ENCODE measurements at regions not wholly inside any gene's neighbourhood (a gene's known extent, or its start where the extent isn't known, plus 50 kb on each side); places are given as distances from the start of the nearest gene placed in this dataset.

GRCh38 chr2:19426941-19427340, 68.5 kb upstream of the OSR1 start:
- H3K36me3 Mint-ChIP-seq (ENCODE audit: insufficient read depth in 1 of 3, low read depth in 3 of 3), result no peaks in the 10 kb centered on the region
- WGBS (ENCODE audit: extremely low coverage, insufficient read length, low lambda C conversion rate), result no CpG with 5 or more reads among the region's 6 CpGs
- Histone ChIP-seq H3K56ac (ENCODE audit: insufficient read length, low read depth, low read length) (no peak overlapping the region), H3K14ac (ENCODE audit: insufficient read depth, low read length) (no peak overlapping the region), H2BK5ac (ENCODE audit: insufficient read length, low read length) (no peak overlapping the region), H4K5ac (ENCODE audit: insufficient read length, low read depth, low read length) (no peak overlapping the region), H3K79me1 (ENCODE audit: insufficient read depth, low read depth, low read length, poor library complexity, severe bottlenecking) (no peaks in the 10 kb centered on the region), H3K27me3 (ENCODE audit: insufficient read depth, low read length) (no peaks in the 10 kb centered on the region), H3K4ac (ENCODE audit: low read depth, low read length) (no peak overlapping the region), H3K23ac (ENCODE audit: insufficient read length, low read depth, low read length) (no peak overlapping the region), H3K23me2 (ENCODE audit: insufficient read length, low read depth, low read length, poor library complexity, severe bottlenecking) (no peaks in the 10 kb centered on the region), H3K9me3 (ENCODE audit: control insufficient read depth, low read depth, low read length) (no peaks in the 10 kb centered on the region), H3K4me2 (ENCODE audit: insufficient read depth, insufficient read length, low read length) (no peak overlapping the region), H2BK12ac (ENCODE audit: insufficient read length, low read depth, low read length) (no peak overlapping the region), H3K4me1 (ENCODE audit: insufficient read depth, low read length) (peaks cover 5% of the 10 kb centered on the region; the same call in 1 of the 2 replicates), H4K91ac (ENCODE audit: insufficient read length, low read depth, low read length) (no peak overlapping the region), H3T11ph (ENCODE audit: low read length) (no peak overlapping the region), H2AFZ (ENCODE audit: low read length) (no peak overlapping the region), H2AK5ac (ENCODE audit: insufficient read length, low read length) (no peak overlapping the region), H4K20me1 (ENCODE audit: control insufficient read depth, insufficient read depth, insufficient read length) (no peaks in the 10 kb centered on the region), H3K9ac (ENCODE audit: extremely low read depth, insufficient read length, low read length) (no peak overlapping the region), H2BK120ac (ENCODE audit: low read depth, low read length, poor library complexity, severe bottlenecking) (no peak overlapping the region), H4K8ac (replicated peaks; ENCODE audit: insufficient read length, low read depth, low read length) (no peak overlapping the region), H3K79me2 (ENCODE audit: insufficient read depth, low read length) (no peaks in the 10 kb centered on the region), H3K18ac (ENCODE audit: insufficient read length, low read depth, low read length) (no peak overlapping the region), H2BK20ac (ENCODE audit: low read depth, low read length, poor library complexity, severe bottlenecking) (no peak overlapping the region), H2BK15ac (ENCODE audit: low read depth, low read length) (no peak overlapping the region), H3K27ac (ENCODE audit: insufficient read length, low read depth, low read length) (no peak overlapping the region)
- no peak overlapping the region for H3K4me3 Mint-ChIP-seq
- H3K27me3 Mint-ChIP-seq (ENCODE audit: low read depth), result no peaks in the 10 kb centered on the region
- no peak for DNase-seq
- no peak for TF ChIP-seq CTCF (conservative IDR thresholded peaks at IDR 0.05)
- peaks cover 20 to 21% of the 10 kb centered on the region in 2 experiments for H3K4me1 Mint-ChIP-seq
- no peak overlapping the region for H3K27ac Mint-ChIP-seq
- no peaks in the 10 kb centered on the region for H3K9me3 Mint-ChIP-seq

Measured in H9 (cell line).